Loucy (cell line): ENCODE measurements at regions not wholly inside any gene's neighbourhood (a gene's known extent, or its start where the extent isn't known, plus 50 kb on each side); places are given as distances from the start of the nearest gene placed in this dataset.

ENCODE experiments used
- H2AFZ ChIP-seq: fragments of 200-600 bp; sonication (generic); 2 replicates; pipeline ENCODE4 v1.6.0; 2016; ENCODE audit warnings: antibody characterized with exemption, mild to moderate bottlenecking, low read length, moderate library complexity
- H3F3A ChIP-seq: fragments of 200-600 bp; 2 replicates; pipeline ENCODE4 v1.6.0; 2016; ENCODE audit warnings: antibody characterized with exemption, low read depth, mild to moderate bottlenecking
- H3K27me3 ChIP-seq: fragments of 200-600 bp; sonication (generic); 2 replicates; pipeline ENCODE4 v1.6.1; 2014; ENCODE audit warnings: low read length, mild to moderate bottlenecking; ENCODE audit not compliant: insufficient read depth, poor library complexity, severe bottlenecking
- H3K36me3 ChIP-seq: fragments of 200-600 bp; sonication (generic); 2 replicates; pipeline ENCODE4 v1.6.1; 2016; ENCODE audit warnings: low read length; ENCODE audit not compliant: insufficient read depth
- H3K4me1 ChIP-seq: fragments of 200-600 bp; sonication (generic); 2 replicates; pipeline ENCODE4 v1.5.1; 2014; ENCODE audit warnings: low read length, mild to moderate bottlenecking; ENCODE audit not compliant: insufficient read depth, poor library complexity, severe bottlenecking
- H3K4me2 ChIP-seq: fragments of 200-600 bp; sonication (generic); 2 replicates; pipeline ENCODE4 v1.6.0; 2014; ENCODE audit warnings: antibody characterized with exemption, low read length, low read depth, mild to moderate bottlenecking; ENCODE audit not compliant: poor library complexity, severe bottlenecking
- H3K4me3 ChIP-seq: fragments of 200-600 bp; sonication (generic); 2 replicates; pipeline ENCODE4 v1.5.1; 2014; ENCODE audit warnings: low read length, mild to moderate bottlenecking, mixed read lengths; ENCODE audit not compliant: poor library complexity, severe bottlenecking
- H3K79me2 ChIP-seq: fragments of 200-600 bp; sonication (generic); 2 replicates; pipeline ENCODE4 v1.6.1; 2014; ENCODE audit warnings: low read length; ENCODE audit not compliant: insufficient read depth
- H3K9ac ChIP-seq: fragments of 200-600 bp; sonication (generic); 2 replicates; pipeline ENCODE4 v1.6.0; 2014; ENCODE audit warnings: mild to moderate bottlenecking, low read depth, low read length, moderate library complexity; ENCODE audit not compliant: poor library complexity, severe bottlenecking
- H3K9me2 ChIP-seq: fragments of 200-600 bp; sonication (generic); replicated peaks from 2 replicates; pipeline ENCODE4 v1.6.1; 2016; ENCODE audit warnings: low read depth, low read length, mixed read lengths
- H3K9me3 ChIP-seq: fragments of 200-600 bp; sonication (generic); 2 replicates; pipeline ENCODE4 v1.6.1; 2014; ENCODE audit warnings: mild to moderate bottlenecking, antibody characterized with exemption, low read length, low read depth; ENCODE audit not compliant: insufficient read depth
- H4K20me1 ChIP-seq: fragments of 200-600 bp; sonication (generic); 2 replicates; pipeline ENCODE4 v1.6.0; 2014; ENCODE audit warnings: antibody characterized with exemption, low read length, mild to moderate bottlenecking; ENCODE audit not compliant: insufficient read depth, poor library complexity, severe bottlenecking
- EZH2phosphoT487 ChIP-seq: fragments of 200-600 bp; IDR thresholded peaks from 2 replicates; pipeline ENCODE4 v1.6.1; 2018; ENCODE audit warnings: antibody characterized with exemption, mild to moderate bottlenecking, moderate library complexity, borderline replicate concordance
- TF ChIP-seq, protein P1 (sequence below): fragments of 200-600 bp; sonication (generic); conservative IDR thresholded peaks from 2 replicates; pipeline ENCODE4 v1.5.1; 2014; ENCODE audit warnings: mild to moderate bottlenecking, antibody characterized with exemption, low read length

- Histone ChIP-seq H3K4me3 (no peak overlapping the region), H3K9me3 (no peaks in the 10 kb centered on the region), H3K4me2 (no peak overlapping the region), H3K9ac (no peak overlapping the region), H4K20me1 (no peaks in the 10 kb centered on the region), H3F3A (no peaks in the 10 kb centered on the region), H3K27me3 (no peaks in the 10 kb centered on the region), H3K36me3 (no peaks in the 10 kb centered on the region), H3K4me1 (no peaks in the 10 kb centered on the region), H2AFZ (no peak overlapping the region), H3K79me2 (no peaks in the 10 kb centered on the region), H3K9me2 (no peaks in the 10 kb centered on the region)
- TF ChIP-seq EZH2phosphoT487, result no peak
- TF ChIP-seq, protein P1, sequence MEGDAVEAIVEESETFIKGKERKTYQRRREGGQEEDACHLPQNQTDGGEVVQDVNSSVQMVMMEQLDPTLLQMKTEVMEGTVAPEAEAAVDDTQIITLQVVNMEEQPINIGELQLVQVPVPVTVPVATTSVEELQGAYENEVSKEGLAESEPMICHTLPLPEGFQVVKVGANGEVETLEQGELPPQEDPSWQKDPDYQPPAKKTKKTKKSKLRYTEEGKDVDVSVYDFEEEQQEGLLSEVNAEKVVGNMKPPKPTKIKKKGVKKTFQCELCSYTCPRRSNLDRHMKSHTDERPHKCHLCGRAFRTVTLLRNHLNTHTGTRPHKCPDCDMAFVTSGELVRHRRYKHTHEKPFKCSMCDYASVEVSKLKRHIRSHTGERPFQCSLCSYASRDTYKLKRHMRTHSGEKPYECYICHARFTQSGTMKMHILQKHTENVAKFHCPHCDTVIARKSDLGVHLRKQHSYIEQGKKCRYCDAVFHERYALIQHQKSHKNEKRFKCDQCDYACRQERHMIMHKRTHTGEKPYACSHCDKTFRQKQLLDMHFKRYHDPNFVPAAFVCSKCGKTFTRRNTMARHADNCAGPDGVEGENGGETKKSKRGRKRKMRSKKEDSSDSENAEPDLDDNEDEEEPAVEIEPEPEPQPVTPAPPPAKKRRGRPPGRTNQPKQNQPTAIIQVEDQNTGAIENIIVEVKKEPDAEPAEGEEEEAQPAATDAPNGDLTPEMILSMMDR, result no peak
Measured at GRCh38 chr14:61630399-61631044, 64.8 kb upstream of the HIF1A start.

DNA sequence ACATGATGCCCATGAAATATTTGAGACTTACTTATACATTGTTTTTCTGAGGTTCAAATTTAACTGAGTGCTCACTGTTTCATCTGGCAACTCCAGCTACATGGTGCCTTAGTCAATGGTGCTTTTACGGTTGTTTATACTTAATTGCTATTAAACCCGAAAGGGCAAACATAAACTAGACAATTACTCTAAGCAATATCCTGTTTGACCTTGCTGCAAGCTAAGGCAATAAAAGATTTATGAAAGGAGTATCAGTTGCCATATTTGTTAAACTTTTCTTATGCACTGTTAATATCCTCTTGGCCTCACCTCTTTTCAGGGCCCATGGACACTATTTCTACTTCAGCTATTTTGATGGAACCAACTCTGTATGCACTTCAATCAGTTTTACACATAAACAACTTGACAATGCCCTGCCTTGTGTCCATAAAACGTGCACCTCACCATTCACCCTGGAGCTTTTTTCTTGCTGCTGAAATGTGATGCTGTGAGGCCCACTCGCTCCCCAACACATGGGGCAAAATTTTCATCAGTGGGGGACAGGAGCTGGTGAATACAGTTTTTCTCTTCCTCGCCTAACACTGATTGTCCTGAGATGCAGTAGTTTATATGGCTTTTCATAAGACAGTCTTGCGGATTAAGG is 64.1 kb upstream of the HIF1A start:
- H3K9me2 ChIP-seq, result no peaks in the 10 kb centered on the region
- no peaks in the 10 kb centered on the region for H3K79me2 ChIP-seq
- H3K4me1 ChIP-seq, result no peaks in the 10 kb centered on the region
- no peaks in the 10 kb centered on the region for H3F3A ChIP-seq
- H4K20me1 ChIP-seq, result no peaks in the 10 kb centered on the region
- H3K36me3 ChIP-seq, result no peaks in the 10 kb centered on the region
- H3K9me3 ChIP-seq, result no peaks in the 10 kb centered on the region
- H3K4me2 ChIP-seq, result no peak overlapping the region
- no peak overlapping the region for H3K4me3 ChIP-seq
- H3K9ac ChIP-seq, result no peak overlapping the region
- no peak overlapping the region for H2AFZ ChIP-seq
- no peak for TF ChIP-seq EZH2phosphoT487
- TF ChIP-seq, protein P1, result no peak
- H3K27me3 ChIP-seq, result no peaks in the 10 kb centered on the region

GRCh38 chr14:61632401-61632800 is 62.9 kb upstream of the HIF1A start:
- Histone ChIP-seq H2AFZ (no peak overlapping the region), H3K27me3 (no peaks in the 10 kb centered on the region), H3K4me3 (no peak overlapping the region), H3K4me1 (no peaks in the 10 kb centered on the region), H4K20me1 (no peaks in the 10 kb centered on the region), H3K36me3 (no peaks in the 10 kb centered on the region), H3F3A (no peaks in the 10 kb centered on the region), H3K4me2 (no peak overlapping the region), H3K9me2 (no peaks in the 10 kb centered on the region), H3K79me2 (no peaks in the 10 kb centered on the region), H3K9me3 (no peaks in the 10 kb centered on the region), H3K9ac (no peak overlapping the region)
- TF ChIP-seq, protein P1, result no peak
- TF ChIP-seq EZH2phosphoT487, result no peak
